ENCODE measurements at regions not wholly inside any gene's neighbourhood (a gene's known extent, or its start where the extent isn't known, plus 50 kb on each side); places are given as distances from the start of the nearest gene placed in this dataset.

DNA sequence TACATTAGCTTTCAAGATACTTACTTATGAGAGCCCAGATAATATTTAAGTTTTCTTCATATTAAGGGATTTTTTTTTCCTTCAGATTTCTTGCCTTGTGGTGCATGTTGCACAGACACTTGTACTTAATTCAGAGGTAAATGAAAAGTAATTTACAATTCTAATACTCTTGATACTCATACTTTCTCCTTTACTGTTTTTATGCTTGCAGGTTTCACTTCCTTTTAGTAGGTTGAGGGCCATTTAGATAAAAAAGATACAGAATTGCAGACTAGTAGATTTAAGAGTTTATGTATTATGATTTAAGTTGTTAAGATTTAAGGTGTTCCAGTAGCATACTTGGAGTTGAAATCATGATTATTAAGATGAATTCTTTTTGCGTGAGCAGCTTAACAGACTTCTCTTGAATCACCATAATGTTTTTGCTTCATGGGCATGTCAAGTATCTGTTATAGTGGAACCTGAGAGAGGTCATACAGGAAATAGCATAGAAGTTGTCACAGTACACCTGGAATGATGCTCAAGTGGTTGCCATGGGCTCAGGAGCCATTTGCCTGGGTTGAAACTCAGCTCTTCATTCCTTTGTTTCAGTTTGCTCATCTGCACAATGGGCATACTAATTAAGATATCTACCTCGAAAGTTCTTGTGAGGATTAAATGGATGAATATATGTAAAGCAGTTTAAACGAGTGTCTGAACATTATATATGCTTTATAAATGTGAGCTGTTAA lies 174.8 kb upstream of the PRPS1L1 start:
- Histone ChIP-seq H3K27me3 (no peaks in the 10 kb centered on the region), H3K4me3 (no peak overlapping the region), H3K4me1 (peaks cover 0 to 6% (median 0%) of the 10 kb centered on the region in 4 donors), H3K27ac (no peak overlapping the region), H3K9me3 (no peaks in the 10 kb centered on the region), H3K36me3 (no peaks in the 10 kb centered on the region)
- no peak for DNase-seq (ENCODE audit: low spot score in 2 of 2)
- no peak for TF ChIP-seq EP300 (IDR thresholded peaks at IDR 0.05)
- TF ChIP-seq CTCF (IDR thresholded peaks at IDR 0.05), result no peak
- TF ChIP-seq POLR2A (IDR thresholded peaks at IDR 0.05), result no peak
- WGBS, 2 donors, result 94 to 96% methylated on average over 3 of the region's 3 CpGs

GRCh38 chr7:18206331-18206730 lies 178.7 kb upstream of the PRPS1L1 start:
- TF ChIP-seq EP300 (IDR thresholded peaks at IDR 0.05), result no peak
- TF ChIP-seq POLR2A (IDR thresholded peaks at IDR 0.05), result no peak
- no peak for TF ChIP-seq CTCF (IDR thresholded peaks at IDR 0.05)
- no peaks in the 10 kb centered on the region for H3K36me3 ChIP-seq
- no peaks in the 10 kb centered on the region for H3K9me3 ChIP-seq
- H3K27me3 ChIP-seq, result no peaks in the 10 kb centered on the region
- H3K4me3 ChIP-seq, result no peak overlapping the region
- no peak overlapping the region for H3K27ac ChIP-seq
- H3K4me1 ChIP-seq, result peaks cover 0 to 5% (median 0%) of the 10 kb centered on the region in 4 donors
- DNase-seq (ENCODE audit: low spot score in 2 of 2), result no peak
- WGBS, 2 donors, result 33 to 38% methylated on average over 1 of the region's 1 CpG

DNA sequence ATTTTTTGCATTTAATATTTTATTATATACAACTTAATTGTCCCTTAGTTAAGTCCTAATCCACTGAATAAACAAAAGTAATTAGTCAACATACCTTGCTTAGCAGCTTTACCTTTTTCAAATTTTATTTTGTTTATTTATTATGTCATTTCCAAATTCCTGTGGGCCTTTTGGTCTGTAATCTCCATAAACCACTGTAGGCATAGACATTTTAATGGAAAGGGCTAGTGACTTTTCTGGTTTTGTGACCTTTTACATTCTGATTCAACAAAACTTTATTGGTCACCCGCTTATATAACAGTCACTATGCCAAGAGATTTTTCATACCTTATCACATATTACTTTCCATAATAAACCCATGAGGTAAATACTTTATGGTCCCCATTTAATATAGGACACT lies 181.3 kb upstream of the PRPS1L1 start:
- H3K9me3 ChIP-seq, result no peaks in the 10 kb centered on the region
- peaks cover 0 to 12% (median 0%) of the 10 kb centered on the region in 4 donors for H3K4me1 ChIP-seq
- no peak for TF ChIP-seq EP300 (IDR thresholded peaks at IDR 0.05)
- TF ChIP-seq POLR2A (IDR thresholded peaks at IDR 0.05), result no peak
- TF ChIP-seq CTCF (IDR thresholded peaks at IDR 0.05), result no peak
- H3K4me3 ChIP-seq, result no peak overlapping the region
- H3K27ac ChIP-seq, result no peak overlapping the region
- H3K36me3 ChIP-seq, result no peaks in the 10 kb centered on the region
- no peaks in the 10 kb centered on the region for H3K27me3 ChIP-seq
- no peak for DNase-seq (ENCODE audit: low spot score in 2 of 2)
- 100% methylated on average over 1 of the region's 1 CpG for WGBS, 2 donors

DNA sequence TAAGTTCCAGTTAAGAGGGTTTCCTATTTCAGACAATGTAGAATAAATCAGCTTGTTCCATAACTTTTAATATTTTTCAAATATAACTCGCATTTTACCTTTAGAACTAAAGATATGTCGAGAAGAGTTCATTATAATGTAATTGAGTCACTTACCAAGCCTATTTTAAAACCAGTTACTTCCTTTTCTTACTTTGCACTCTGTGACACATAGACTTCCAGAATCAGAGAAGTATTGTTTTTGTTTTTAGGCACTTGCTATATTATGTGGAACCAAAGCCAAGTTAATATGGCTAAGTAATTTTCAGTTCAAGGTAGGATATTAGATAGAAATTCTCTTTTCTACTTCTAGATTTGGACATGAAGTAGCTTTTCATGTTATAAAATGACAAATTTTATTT lies 182.7 kb upstream of the PRPS1L1 start:
- Histone ChIP-seq H3K27me3 (no peaks in the 10 kb centered on the region), H3K4me3 (no peak overlapping the region), H3K36me3 (no peaks in the 10 kb centered on the region), H3K9me3 (no peaks in the 10 kb centered on the region), H3K27ac (no peak overlapping the region), H3K4me1 (peaks cover 0 to 12% (median 0%) of the 10 kb centered on the region in 4 donors)
- WGBS, 2 donors, result 64 to 70% methylated on average over 2 of the region's 2 CpGs
- TF ChIP-seq POLR2A (IDR thresholded peaks at IDR 0.05) (no peak), CTCF (IDR thresholded peaks at IDR 0.05) (no peak), EP300 (IDR thresholded peaks at IDR 0.05) (no peak)
- no peak for DNase-seq (ENCODE audit: low spot score in 2 of 2)

- H3K27ac ChIP-seq, result no peak overlapping the region
- peaks cover 0 to 12% (median 0%) of the 10 kb centered on the region in 4 donors for H3K4me1 ChIP-seq
- no peak overlapping the region for H3K4me3 ChIP-seq
- 81 to 85% methylated on average over 3 of the region's 3 CpGs for WGBS, 2 donors
- H3K36me3 ChIP-seq, result no peaks in the 10 kb centered on the region
- DNase-seq (ENCODE audit: low spot score in 2 of 2), result no peak
- no peaks in the 10 kb centered on the region for H3K27me3 ChIP-seq
- TF ChIP-seq EP300 (IDR thresholded peaks at IDR 0.05) (no peak), POLR2A (IDR thresholded peaks at IDR 0.05) (no peak), CTCF (IDR thresholded peaks at IDR 0.05) (no peak)
- H3K9me3 ChIP-seq, result no peaks in the 10 kb centered on the region
These were observed 183.1 kb upstream of the PRPS1L1 start for GRCh38 chr7:18210788-18211187.

All from tibial nerve (tissue), 4 donors.